G401 (cell line): ENCODE measurements at regions not wholly inside any gene's neighbourhood (a gene's known extent, or its start where the extent isn't known, plus 50 kb on each side); places are given as distances from the start of the nearest gene placed in this dataset.
"Not testable (repeated sequence)": the region's sequence is repeated elsewhere in the genome, so short reads cannot be mapped to it uniquely, and the experiment has no call there.

Experiments used
- DNase-seq: peaks from one replicate; pipeline ENCODE4 v3.0.0-alpha.2; 2015; ENCODE audit warnings: low spot score
- in situ Hi-C: cut with HindIII; loops from 2 replicates; pipeline ENCODE4 v1.10.0; 2016; ENCODE audit warnings: low sequenced_read_pairs, mixed read lengths

GRCh38 chr2:224187220-224187619, 148.1 kb upstream of the SERPINE2 start:
- DNase-seq, result no peak
- in situ Hi-C loops, result no loop called here

DNA sequence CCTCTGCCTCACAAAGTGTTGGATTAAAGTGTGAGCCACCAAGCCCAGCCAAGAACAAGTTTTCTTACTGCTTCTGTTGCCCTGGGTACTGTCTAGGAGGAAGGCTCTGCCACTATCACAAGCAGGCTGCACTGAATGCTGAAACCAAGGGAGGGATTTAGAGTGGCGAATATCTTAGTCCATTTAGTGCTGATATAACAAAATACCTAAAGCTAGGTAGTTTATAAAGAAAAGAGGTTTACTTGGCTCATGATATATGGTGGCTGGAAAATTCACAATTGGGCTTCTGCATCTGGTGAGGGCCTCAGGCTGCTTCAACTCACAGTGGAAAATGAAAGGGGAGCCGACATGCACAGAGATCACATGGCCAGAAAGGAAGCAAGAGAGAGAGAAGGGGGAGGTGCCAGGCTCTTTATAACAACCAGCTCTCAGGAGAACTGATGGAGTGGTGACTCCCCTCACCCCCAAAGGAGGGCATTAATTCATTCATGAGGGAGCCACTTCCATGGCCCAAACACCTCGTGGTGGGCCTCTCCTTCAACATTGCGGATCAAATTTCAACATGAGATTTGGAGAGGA, 146.0 kb upstream of the SERPINE2 start:
- in situ Hi-C loops, result no loop called here

DNA sequence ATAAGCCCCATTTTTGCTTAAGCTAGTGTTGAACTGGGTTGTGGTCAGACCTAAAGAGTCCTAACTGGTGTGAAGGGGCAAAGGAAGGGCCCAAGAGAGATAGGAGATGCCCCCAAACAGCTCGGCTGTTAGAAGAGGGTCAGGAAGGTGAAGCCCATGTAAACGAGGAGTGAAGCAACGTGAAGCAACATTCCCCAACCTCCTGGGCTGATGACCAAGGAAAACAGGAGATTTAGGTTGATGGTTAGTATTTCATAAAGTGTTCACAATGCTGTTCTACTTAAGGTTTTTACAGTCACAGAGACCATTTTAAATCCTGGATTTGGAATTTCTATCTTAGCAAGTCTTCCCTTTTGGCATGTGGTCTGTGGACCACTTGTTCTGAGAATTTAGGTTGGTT, 144.0 kb upstream of the SERPINE2 start:
- in situ Hi-C loops, result no loop called here

More for the DNA sequence above, 146.0 kb upstream of the SERPINE2 start:
- no peak for DNase-seq

DNA sequence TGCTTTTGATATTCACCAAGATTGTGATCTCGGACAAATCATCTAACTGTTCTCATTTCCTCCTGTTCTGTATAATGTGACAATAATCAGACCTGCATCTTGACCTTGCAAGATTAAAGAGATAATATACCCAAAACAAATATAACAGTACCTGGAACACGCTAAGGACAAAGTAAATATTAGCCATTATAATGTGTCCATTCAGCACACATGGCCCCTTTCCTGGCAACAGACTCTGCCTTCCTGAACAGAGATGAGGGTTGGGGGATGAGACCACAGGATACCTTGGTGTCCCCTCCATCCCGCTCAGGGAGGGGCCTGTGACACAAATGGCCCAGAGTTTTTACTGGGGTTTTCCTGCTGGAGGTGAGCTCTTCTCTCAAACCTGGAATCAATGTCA, 143.4 kb upstream of the SERPINE2 start:
- DNase-seq, result no peak
- in situ Hi-C loops, result no loop called here

More for the DNA sequence above, 144.0 kb upstream of the SERPINE2 start:
- DNase-seq, result no peak

- no peak for DNase-seq
- in situ Hi-C loops, result no loop called here
Observed at GRCh38 chr2:224181534-224182155, 142.6 kb upstream of the SERPINE2 start.

DNA sequence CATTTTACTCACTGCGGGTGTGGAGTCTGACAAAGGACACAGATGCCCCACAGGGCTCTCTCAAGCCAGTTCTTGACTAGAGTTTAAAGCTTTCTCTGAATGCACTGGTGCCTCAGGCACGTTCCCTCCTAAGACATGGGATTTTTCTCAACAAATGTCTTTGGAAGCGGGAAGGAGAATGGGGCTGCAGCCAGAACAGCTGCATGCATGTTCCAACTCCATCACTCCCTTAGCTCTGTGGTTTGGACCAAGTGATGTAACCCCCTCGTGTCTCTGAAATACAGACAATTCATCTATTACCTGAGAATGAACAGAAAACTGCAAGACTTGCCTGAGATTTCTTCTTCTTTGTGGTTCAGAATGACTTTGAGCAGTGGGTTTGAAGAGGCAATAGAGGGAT, 141.7 kb upstream of the SERPINE2 start:
- in situ Hi-C loops, result no loop called here
- no peak for DNase-seq

- in situ Hi-C loops, result no loop called here
- DNase-seq, result no peak
Observed at GRCh38 chr2:224178056-224178455, 139.0 kb upstream of the SERPINE2 start.

- in situ Hi-C loops, result no loop called here
- no peak for DNase-seq
Observed at GRCh38 chr2:224175538-224175937, 136.5 kb upstream of the SERPINE2 start.

DNA sequence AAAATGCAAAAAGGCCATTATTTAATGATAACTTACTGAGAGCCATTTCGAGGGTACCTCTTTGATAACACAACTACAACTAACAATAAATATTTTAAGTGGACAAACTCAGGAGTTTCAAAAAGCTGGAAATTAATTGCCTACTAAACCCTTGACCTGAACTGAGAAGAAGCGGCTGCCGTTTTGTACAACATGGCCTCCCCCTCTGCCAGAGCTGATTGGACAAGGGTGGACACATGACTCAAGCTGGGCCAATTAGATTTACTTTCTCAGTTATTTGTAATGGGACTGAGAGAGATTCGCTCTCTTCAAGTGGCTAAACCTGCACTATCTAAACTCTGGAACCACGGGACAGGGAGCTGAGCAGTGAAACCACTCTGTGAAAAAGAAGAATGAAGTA, 135.9 kb upstream of the SERPINE2 start:
- in situ Hi-C loops, result no loop called here
- no peak for DNase-seq

- in situ Hi-C loops, result no loop called here
- DNase-seq, result no peak
Observed at GRCh38 chr2:224174521-224174920, 135.4 kb upstream of the SERPINE2 start.

- in situ Hi-C loops, result no loop called here
- no peak for DNase-seq
Observed at GRCh38 chr2:224173933-224174332, 134.8 kb upstream of the SERPINE2 start.

GRCh38 chr2:224173210-224173609, 134.1 kb upstream of the SERPINE2 start:
- DNase-seq, result no peak
- in situ Hi-C loops, result no loop called here

- in situ Hi-C loops, result no loop called here
- peak; percentile 3 for DNase-seq
Observed at GRCh38 chr2:224171226-224171625, 132.1 kb upstream of the SERPINE2 start.

- in situ Hi-C loops, result no loop called here
- DNase-seq, result no peak
Observed at GRCh38 chr2:224169847-224170246, 130.8 kb upstream of the SERPINE2 start.

DNA sequence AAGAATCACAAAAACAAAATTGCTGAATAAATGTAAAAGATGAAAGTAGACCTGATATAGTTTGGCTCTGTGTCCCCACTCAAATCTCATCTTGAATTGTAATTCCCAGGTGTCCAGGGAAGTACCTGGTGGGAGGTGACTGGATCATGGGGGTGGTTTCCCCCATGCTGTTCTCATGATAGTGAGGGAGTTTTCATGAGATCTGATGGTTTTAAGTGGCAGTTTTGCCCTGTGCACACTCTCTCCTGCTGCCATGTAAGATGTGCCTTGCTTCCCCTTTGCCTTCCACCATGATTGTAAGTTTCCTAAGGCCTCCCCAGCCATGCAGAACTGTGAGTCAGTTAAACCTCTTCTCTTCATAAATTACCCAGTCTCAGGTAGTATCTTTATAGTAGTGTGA, 128.7 kb upstream of the SERPINE2 start:
- DNase-seq, in situ Hi-C loops: not testable (repeated sequence)

DNA sequence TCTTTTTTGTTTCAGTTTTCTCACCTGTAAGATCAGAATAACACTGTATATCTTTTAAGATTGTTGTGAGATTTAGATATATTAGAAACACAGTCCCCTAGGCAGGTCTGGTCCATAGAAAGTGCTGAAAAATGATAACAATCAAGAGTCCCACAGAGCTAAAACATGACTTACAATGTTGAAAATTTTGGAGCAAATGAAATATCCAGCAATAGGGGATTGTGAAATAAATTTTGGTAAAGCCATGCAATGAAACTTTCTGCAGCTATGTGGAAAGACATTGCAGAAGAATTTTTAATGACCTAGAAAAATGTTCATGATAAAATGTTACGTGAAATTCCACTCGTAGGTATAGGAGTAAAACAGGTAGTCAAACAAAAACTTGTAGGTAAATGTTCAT, 127.6 kb upstream of the SERPINE2 start:
- in situ Hi-C loops, result no loop called here
- DNase-seq, result no peak

- DNase-seq, result no peak
- in situ Hi-C loops, result no loop called here
Observed at GRCh38 chr2:224165901-224166319, 126.8 kb upstream of the SERPINE2 start.

DNA sequence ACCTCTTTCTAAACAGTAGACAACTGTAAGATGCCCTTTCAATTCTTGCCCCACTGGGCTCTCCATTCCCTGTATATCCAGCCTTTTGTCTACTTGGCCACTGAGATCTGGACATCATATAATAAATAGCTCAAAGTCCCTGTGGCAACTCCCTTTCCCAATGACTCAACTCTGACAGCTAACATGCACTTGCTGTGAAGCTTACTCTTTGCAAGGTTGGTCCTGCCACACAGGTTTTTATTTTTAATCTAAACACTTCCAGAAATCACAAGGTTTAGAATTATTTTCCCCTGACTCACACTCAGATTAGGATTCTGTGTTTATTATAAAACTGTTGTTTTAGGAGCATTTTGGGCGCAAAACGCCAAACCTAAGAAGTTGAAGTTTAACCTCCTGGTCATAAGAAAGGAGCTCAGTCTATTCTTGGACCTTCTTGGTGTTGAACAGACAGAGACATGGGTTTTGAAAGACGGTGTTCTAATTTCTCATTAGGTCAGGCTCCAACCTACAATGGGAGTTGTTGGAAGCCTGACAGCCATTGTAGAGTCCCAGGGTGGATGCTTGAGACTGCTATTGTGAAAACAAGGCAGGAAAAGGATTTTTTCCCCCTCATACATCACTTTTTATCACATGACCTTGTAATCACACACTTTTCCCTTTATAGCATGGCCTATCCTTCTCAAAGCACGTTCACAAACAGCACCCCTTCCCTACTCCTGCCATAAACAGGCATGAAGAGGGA, 124.7 kb upstream of the SERPINE2 start:
- in situ Hi-C loops, result no loop called here
- DNase-seq, result no peak

- DNase-seq, result no peak
- in situ Hi-C loops, result no loop called here
Observed at GRCh38 chr2:224162122-224162521, 123.0 kb upstream of the SERPINE2 start.

GRCh38 chr2:224161712-224162111, 122.6 kb upstream of the SERPINE2 start:
- in situ Hi-C loops, result no loop called here
- no peak for DNase-seq

GRCh38 chr2:224160917-224161316, 121.8 kb upstream of the SERPINE2 start:
- in situ Hi-C loops, result no loop called here
- DNase-seq, result no peak
